GM13976 (cell line): ENCODE measurements at regions not wholly inside any gene's neighbourhood (a gene's known extent, or its start where the extent isn't known, plus 50 kb on each side); places are given as distances from the start of the nearest gene placed in this dataset.

Experiments
- DNase-seq: peaks from one replicate; pipeline ENCODE4 v3.0.0; 2012; ENCODE audit warnings: low spot score
- CTCF ChIP-seq: IDR thresholded peaks from 2 replicates; pipeline ENCODE4 v1.5.1; 2012; ENCODE audit warnings: borderline replicate concordance, mild to moderate bottlenecking; ENCODE audit not compliant: insufficient read depth; ENCODE audit errors: extremely low read depth, missing control alignments, control extremely low read depth
- in situ Hi-C: fragments of 300-500 bp; cut with MboI; formaldehyde crosslinking; loops from one replicate; pipeline ENCODE4 v1.12.0; 2022; ENCODE audit warnings: low sequenced_read_pairs, mixed read lengths, inconsistent platforms; ENCODE audit not compliant: unreplicated experiment

- in situ Hi-C loops = no loop called here
- no peak for DNase-seq
- no peak for TF ChIP-seq CTCF
Observed at GRCh38 chr16:51538707-51539498, 387.8 kb upstream of the SALL1 start.

- no peak for DNase-seq
- in situ Hi-C loops = no loop called here
- TF ChIP-seq CTCF = no peak
Observed at GRCh38 chr16:51535591-51535990, 384.5 kb upstream of the SALL1 start.

- TF ChIP-seq CTCF = no peak
- in situ Hi-C loops = no loop called here
- DNase-seq = no peak
Observed at GRCh38 chr16:51532551-51532950, 381.5 kb upstream of the SALL1 start.

GRCh38 chr16:51531271-51531670, 380.2 kb upstream of the SALL1 start:
- TF ChIP-seq CTCF = no peak
- in situ Hi-C loops = no loop called here

GRCh38 chr16:51527349-51527748, 376.3 kb upstream of the SALL1 start:
- no peak for TF ChIP-seq CTCF
- in situ Hi-C loops = no loop called here

More at GRCh38 chr16:51531271-51531670, 380.2 kb upstream of the SALL1 start:
- DNase-seq = no peak

GRCh38 chr16:51526621-51527020, 375.6 kb upstream of the SALL1 start:
- no peak for DNase-seq
- in situ Hi-C loops = no loop called here
- no peak for TF ChIP-seq CTCF

More at GRCh38 chr16:51527349-51527748, 376.3 kb upstream of the SALL1 start:
- DNase-seq = no peak
